Pancreas (tissue), 10 donors: ENCODE measurements at regions not wholly inside any gene's neighbourhood (a gene's known extent, or its start where the extent isn't known, plus 50 kb on each side); places are given as distances from the start of the nearest gene placed in this dataset.

Experiments
- ATAC-seq, 4 donors: fragments of 200-7000 bp; cut with Tn5 transposase; one replicate each; pipeline versions ENCODE4 v1.8.0 to v1.9.1; 2020; ENCODE audit warnings: mild to moderate bottlenecking in 4 of 4, moderate library complexity in 4 of 4
- DNase-seq, 6 donors: peaks; one replicate each; pipeline ENCODE4 v3.0.0-alpha.2; 2020
- FAIRE-seq: peaks from 2 replicates; lab custom pipeline; 2012; peaks lifted over from hg19 to GRCh38; lab: Jason Lieb, UNC
- H3K27ac ChIP-seq, 4 donors: fragments of 200-600 bp; sonication (generic); 1 replicate in 3 of 4; 2 replicates in 1 of 4; pipeline versions ENCODE4 v1.5.0 to v1.8.0; 2020
- H3K27me3 ChIP-seq, 4 donors: fragments of 200-600 bp; one replicate each; pipeline ENCODE4 v1.8.0; 2021
- H3K36me3 ChIP-seq, 3 donors: fragments of 200-600 bp; sonication (generic) in 1 of 3; one replicate each; pipeline versions ENCODE4 v1.5.0 to v1.8.0; 2020 to 2021
- H3K4me1 ChIP-seq, 3 donors: fragments of 200-600 bp; one replicate each; pipeline ENCODE4 v1.8.0; 2021
- H3K4me3 ChIP-seq, 4 donors: fragments of 200-600 bp; sonication (generic) in 2 of 4; one replicate each; pipeline versions ENCODE4 v1.5.0 to v1.8.0; 2020 to 2021
- H3K9me3 ChIP-seq, 4 donors: fragments of 200-600 bp; one replicate each; pipeline ENCODE4 v1.8.0; 2021
- CTCF ChIP-seq, 4 donors: fragments of 200-600 bp; sonication (generic) in 3 of 4; IDR thresholded peaks; one replicate each; pipeline versions ENCODE4 v1.5.0 to v1.8.0; 2021; ENCODE audit warnings: antibody characterized with exemption in 4 of 4
- WGBS, 2 donors: extraction: QIAGEN DNeasy Blood & Tissue Kit; methylation state at CpG; one replicate each; pipeline ENCODE4 v1.1.7; 2013; 5-methylcytosine and 5-hydroxymethylcytosine counted together
- intact Hi-C, 3 donors: fragments of 100-400 bp; cut with DNase I; formaldehyde crosslinking; loops; one replicate each; pipeline versions ENCODE4 v1.11.1 to v1.14.2; 2022
- donor health status: healthy with polysubstance abuse.
- donor health status: DM: no; HTN: no; CAD: no; lungs with moderate emphysema.
- donor health status: DM: no; HTN: no; CAD: no.
- donor health status: control.
- donor health status: control.
- donor health status: Bipolar disorder and iron deficiency.
- donor health status: DM: yes; HTN: yes; CAD: no.
- donor health status: DM: no; HTN: no; CAD: no.
- donor health status: DM: no; HTN: no; CAD: no.
- donor health status: DM: yes; HTN: yes; CAD: no.

DNA sequence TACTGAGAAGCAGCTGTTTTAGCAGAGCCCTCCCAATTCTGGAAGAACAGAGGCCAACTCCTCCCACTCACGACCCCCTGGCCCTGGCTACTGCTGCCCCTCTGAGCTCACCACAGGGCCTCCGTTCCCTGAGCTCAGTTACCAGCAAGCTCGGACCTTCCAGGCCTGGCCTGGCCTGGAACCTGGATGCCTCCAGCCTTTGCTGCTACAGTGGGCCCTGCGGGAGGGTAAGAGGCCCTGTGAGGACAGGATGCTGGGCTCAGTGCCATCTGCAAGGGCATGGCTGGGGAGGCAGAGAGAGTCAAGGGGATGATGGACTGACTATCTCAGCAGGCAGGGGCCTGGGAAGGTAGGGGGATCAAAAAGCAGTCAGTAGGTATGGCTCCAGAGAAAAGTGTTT, 209.9 kb upstream of the NCAM1 start:
- H3K9me3 ChIP-seq: no peaks in the 10 kb centered on the region
- H3K4me1 ChIP-seq: no peaks in the 10 kb centered on the region
- H3K27me3 ChIP-seq: no peaks in the 10 kb centered on the region
- FAIRE-seq (no peak), DNase-seq (no peak), ATAC-seq (no peak)
- H3K4me3 ChIP-seq: no peak overlapping the region
- H3K36me3 ChIP-seq: no peaks in the 10 kb centered on the region
- no peak for TF ChIP-seq CTCF (IDR thresholded peaks at IDR 0.05)
- H3K27ac ChIP-seq: no peak overlapping the region
- intact Hi-C loops: no loop called here
- WGBS, 2 donors: 68 to 77% methylated on average over 4 of the region's 4 CpGs

DNA sequence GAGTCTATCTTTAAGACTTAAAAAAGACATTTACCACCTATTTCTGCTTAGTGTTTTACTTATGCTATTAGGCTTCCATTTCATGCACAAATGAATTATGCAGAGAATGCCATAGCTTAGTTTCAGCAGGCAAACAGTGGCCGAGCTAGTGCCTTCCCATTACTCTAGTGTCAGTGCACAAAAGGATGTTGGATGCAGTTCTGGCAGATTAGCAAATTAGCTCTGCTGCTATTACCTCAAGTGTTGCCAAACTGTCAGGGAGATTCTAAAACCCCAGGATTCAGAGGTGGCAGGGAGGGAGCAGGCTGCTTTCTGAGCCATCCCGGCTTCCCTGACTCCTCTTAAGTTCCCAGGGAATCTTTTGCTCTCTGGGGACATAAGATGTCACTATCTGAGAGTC, 209.4 kb upstream of the NCAM1 start:
- H3K27me3 ChIP-seq: no peaks in the 10 kb centered on the region
- no peaks in the 10 kb centered on the region for H3K36me3 ChIP-seq
- intact Hi-C loops: no loop called here
- no peaks in the 10 kb centered on the region for H3K4me1 ChIP-seq
- no peak overlapping the region for H3K27ac ChIP-seq
- 65 to 70% methylated on average over 2 of the region's 2 CpGs for WGBS, 2 donors
- no peak overlapping the region for H3K4me3 ChIP-seq
- FAIRE-seq (no peak), DNase-seq (no peak), ATAC-seq (no peak)
- H3K9me3 ChIP-seq: no peaks in the 10 kb centered on the region
- TF ChIP-seq CTCF (IDR thresholded peaks at IDR 0.05): no peak

DNA sequence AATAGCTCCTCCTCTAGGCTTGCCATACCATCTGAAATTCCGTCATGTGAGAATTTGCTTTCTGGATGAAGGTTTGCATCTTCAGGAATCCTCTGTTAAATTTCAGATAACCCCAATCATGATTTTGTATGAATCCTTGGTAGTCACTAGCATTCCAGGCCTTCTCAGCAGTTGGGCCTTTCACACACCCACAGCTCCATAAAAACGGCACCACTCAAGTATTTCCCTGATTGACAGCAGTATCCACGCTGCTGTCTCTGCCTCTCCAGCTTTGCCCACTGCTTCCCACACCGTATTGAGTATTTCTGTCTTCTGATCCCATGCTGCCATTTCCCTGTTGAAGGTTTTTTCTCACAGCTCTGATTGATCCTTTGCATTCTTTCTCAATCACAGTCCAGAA, 208.7 kb upstream of the NCAM1 start:
- intact Hi-C loops: no loop called here
- FAIRE-seq (no peak), DNase-seq (no peak), ATAC-seq (no peak)
- WGBS, 2 donors: 44 to 57% methylated on average over 4 of the region's 4 CpGs
- no peak for TF ChIP-seq CTCF (IDR thresholded peaks at IDR 0.05)
- Histone ChIP-seq H3K36me3 (no peaks in the 10 kb centered on the region), H3K9me3 (no peaks in the 10 kb centered on the region), H3K4me3 (no peak overlapping the region), H3K27me3 (no peaks in the 10 kb centered on the region), H3K27ac (no peak overlapping the region), H3K4me1 (no peaks in the 10 kb centered on the region)

- WGBS, 2 donors: 77 to 80% methylated on average over 2 of the region's 2 CpGs
- FAIRE-seq (no peak), ATAC-seq (no peak), DNase-seq (no peak)
- no peaks in the 10 kb centered on the region for H3K27me3 ChIP-seq
- H3K4me1 ChIP-seq: no peaks in the 10 kb centered on the region
- intact Hi-C loops: no loop called here
- no peak for TF ChIP-seq CTCF (IDR thresholded peaks at IDR 0.05)
- no peak overlapping the region for H3K4me3 ChIP-seq
- no peaks in the 10 kb centered on the region for H3K36me3 ChIP-seq
- no peaks in the 10 kb centered on the region for H3K9me3 ChIP-seq
- no peak overlapping the region for H3K27ac ChIP-seq
Measured at GRCh38 chr11:112753706-112754105, 207.5 kb upstream of the NCAM1 start.

DNA sequence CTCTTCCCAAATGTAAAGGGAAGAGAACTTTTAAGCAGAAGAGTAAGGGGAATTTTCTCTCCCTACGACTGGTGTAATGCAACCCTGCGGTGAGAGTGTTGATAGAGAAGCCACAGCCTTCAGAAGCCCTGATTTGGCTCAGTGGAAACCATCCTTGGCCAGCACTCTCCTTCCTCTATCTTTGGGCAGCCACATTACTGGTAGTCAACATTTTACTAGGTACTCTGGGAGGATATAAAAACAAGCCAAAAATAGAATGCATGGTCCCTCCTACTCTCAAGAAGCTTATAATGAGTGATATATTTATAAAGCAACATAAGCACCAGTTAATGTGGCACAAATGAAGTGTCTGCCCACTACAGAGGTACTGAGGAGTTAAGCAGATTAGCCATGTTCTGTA, 201.8 kb upstream of the NCAM1 start:
- no peak for FAIRE-seq
- WGBS, 2 donors: 66 to 79% methylated on average over 2 of the region's 2 CpGs
- no peaks in the 10 kb centered on the region for H3K36me3 ChIP-seq
- no peak overlapping the region for H3K4me3 ChIP-seq
- no peak overlapping the region for H3K27ac ChIP-seq
- intact Hi-C loops: no loop called here
- no peak for TF ChIP-seq CTCF (IDR thresholded peaks at IDR 0.05)
- no peaks in the 10 kb centered on the region for H3K27me3 ChIP-seq
- no peaks in the 10 kb centered on the region for H3K9me3 ChIP-seq
- no peak for ATAC-seq
- H3K4me1 ChIP-seq: no peaks in the 10 kb centered on the region
- DNase-seq: no peak
